AG09319 (cell line): ENCODE measurements at regions not wholly inside any gene's neighbourhood (a gene's known extent, or its start where the extent isn't known, plus 50 kb on each side); places are given as distances from the start of the nearest gene placed in this dataset.

Experiments used
- DNase-seq: peaks from one replicate; pipeline ENCODE4 v3.0.0-alpha.2; 2010; ENCODE audit warnings: low read depth; ENCODE audit errors: extremely low read depth
- CTCF ChIP-seq: IDR thresholded peaks from 2 replicates; pipeline ENCODE4 v1.5.1; 2011; ENCODE audit warnings: low read depth, mild to moderate bottlenecking, inconsistent platforms, low read length, moderate library complexity

DNA sequence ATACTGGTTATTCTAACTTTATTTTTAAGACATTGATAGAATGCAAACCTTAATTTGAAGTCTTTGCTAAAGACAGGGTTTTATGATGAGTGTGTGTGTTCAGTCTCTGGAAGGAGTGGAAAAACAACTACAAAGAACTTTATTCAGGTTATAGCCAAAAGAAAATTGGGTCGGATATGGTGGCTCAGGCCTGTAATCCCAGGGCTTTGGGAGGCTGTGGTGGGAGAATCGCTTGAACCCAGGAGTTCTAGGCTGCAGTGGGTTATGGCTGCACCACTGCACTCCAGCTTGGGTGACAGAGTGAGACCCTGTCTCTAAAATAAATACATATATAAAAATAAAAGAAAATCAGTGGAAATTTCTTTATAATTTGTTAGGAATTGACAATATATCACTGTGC lies 581.5 kb upstream of the CA10 start:
- no peak for TF ChIP-seq CTCF
- no peak for DNase-seq

- TF ChIP-seq CTCF, result no peak
- DNase-seq, result no peak
These were observed 580.3 kb upstream of the CA10 start for GRCh38 chr17:52738791-52739190.

DNA sequence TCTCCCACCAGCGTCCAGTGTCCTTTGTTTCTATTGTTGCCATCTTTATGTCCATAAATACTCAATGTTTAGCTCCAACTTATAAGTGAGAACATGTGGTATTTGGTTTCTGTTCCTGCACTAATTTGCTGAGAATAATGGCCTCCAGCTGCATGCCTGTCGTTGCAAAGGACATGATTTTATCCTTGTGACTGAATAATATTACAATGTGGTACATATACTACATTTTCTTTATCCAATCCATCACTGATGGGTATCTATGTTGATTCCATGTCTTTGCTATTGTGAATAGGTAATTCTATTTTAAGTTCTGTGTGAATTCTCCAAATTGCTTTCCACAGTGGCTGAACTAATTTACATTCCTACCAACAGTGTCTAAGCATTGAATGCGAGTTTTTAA lies 578.6 kb upstream of the CA10 start:
- no peak for DNase-seq
- TF ChIP-seq CTCF, result no peak

- DNase-seq, result no peak
- no peak for TF ChIP-seq CTCF
These were observed 574.3 kb upstream of the CA10 start for GRCh38 chr17:52732841-52733240.

GRCh38 chr17:52724578-52724977 lies 566.1 kb upstream of the CA10 start:
- TF ChIP-seq CTCF, result no peak
- DNase-seq, result no peak

GRCh38 chr17:52721910-52722309 lies 563.4 kb upstream of the CA10 start:
- TF ChIP-seq CTCF, result no peak
- no peak for DNase-seq

DNA sequence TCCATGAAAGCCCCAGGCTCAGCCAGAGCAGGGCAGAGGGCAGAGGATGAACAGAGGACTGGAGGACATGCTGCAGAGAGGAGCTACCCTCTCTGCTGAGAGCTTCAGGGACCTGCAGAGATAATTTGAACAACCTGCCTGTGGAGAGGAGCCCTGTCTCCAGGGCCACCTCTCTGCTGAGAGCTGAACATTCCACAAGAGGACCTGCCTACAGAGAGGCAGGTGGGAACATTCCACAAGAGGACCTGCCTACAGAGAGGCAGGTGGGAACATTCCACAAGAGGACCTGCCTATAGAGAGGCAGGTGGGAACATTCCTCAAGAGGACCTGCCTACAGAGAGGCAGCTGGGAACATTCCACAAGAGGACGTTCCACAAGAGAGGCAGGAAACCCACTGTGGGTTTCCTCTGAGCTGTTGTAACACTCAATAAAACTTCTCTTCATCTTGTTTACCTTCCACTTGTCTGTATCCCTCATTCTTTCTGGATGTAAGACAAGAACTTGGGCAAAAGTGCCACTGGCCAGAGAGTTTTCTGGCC lies 551.9 kb upstream of the CA10 start:
- no peak for TF ChIP-seq CTCF
- DNase-seq, result no peak

DNA sequence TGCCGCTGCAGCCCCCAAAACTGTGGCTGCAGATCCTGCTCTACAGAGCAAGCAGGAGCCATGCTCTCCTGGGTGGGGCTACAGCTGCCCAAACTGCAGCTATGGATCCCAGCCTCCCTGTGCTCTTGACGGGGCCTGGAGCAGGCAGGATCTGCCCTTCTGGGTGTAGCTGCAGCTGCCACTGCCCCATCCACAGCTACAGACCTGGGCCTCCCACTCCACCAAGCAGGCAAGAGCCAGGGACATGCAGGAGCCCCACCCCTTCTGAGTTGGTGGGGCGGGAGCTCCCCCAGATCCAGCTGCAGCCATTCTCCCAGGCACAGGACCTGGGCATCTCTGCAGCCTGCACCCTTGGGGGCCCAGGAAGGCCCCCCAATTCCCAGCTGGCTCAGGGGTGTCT lies 551.2 kb upstream of the CA10 start:
- DNase-seq, result no peak
- TF ChIP-seq CTCF, result no peak
